Thymus (tissue), 11 donors: ENCODE measurements at regions not wholly inside any gene's neighbourhood (a gene's known extent, or its start where the extent isn't known, plus 50 kb on each side); places are given as distances from the start of the nearest gene placed in this dataset.

Source experiments
- DNase-seq, 9 donors: peaks; one replicate each; pipeline ENCODE4 v3.0.0-alpha.2; 2013; ENCODE audit warnings: low spot score in 9 of 9, low read depth in 6 of 9, missing footprints in 1 of 9
- H3K27ac ChIP-seq, 2 donors: one replicate each; pipeline ENCODE4 v1.5.1; 2013; ENCODE audit warnings: control low read depth in 1 of 2, low read depth in 1 of 2, low read length in 1 of 2, mild to moderate bottlenecking in 1 of 2, moderate library complexity in 1 of 2
- H3K27me3 ChIP-seq, 2 donors: one replicate each; pipeline ENCODE4 v1.5.1; 2013; ENCODE audit warnings: low read length in 1 of 2; ENCODE audit not compliant: control insufficient read depth in 2 of 2, insufficient read depth in 1 of 2
- H3K36me3 ChIP-seq, 2 donors: one replicate each; pipeline ENCODE4 v1.5.1; 2013; ENCODE audit warnings: low read length in 1 of 2, mild to moderate bottlenecking in 1 of 2, moderate library complexity in 1 of 2; ENCODE audit not compliant: control insufficient read depth in 2 of 2, insufficient read depth in 2 of 2
- H3K4me1 ChIP-seq, 2 donors: one replicate each; pipeline ENCODE4 v1.5.1; 2013; ENCODE audit warnings: low read length in 2 of 2; ENCODE audit not compliant: control insufficient read depth in 2 of 2, insufficient read depth in 2 of 2
- H3K4me3 ChIP-seq, 2 donors: one replicate each; pipeline ENCODE4 v1.5.1; 2013; ENCODE audit warnings: low read length in 2 of 2, control low read depth in 1 of 2, mild to moderate bottlenecking in 1 of 2
- H3K9me3 ChIP-seq, 2 donors: one replicate each; pipeline ENCODE4 v1.5.1; 2013; ENCODE audit warnings: low read length in 1 of 2, mild to moderate bottlenecking in 1 of 2; ENCODE audit not compliant: control insufficient read depth in 2 of 2, insufficient read depth in 1 of 2
- WGBS: extraction: QIAGEN DNeasy Blood & Tissue Kit; methylation state at CpG from one replicate; pipeline ENCODE4 v1.1.7; 2013; 5-methylcytosine and 5-hydroxymethylcytosine counted together
- donor health status: healthy.

- H3K36me3 ChIP-seq: no peaks in the 10 kb centered on the region
- no peaks in the 10 kb centered on the region for H3K27me3 ChIP-seq
- no peaks in the 10 kb centered on the region for H3K9me3 ChIP-seq
- H3K4me1 ChIP-seq: no peaks in the 10 kb centered on the region
- H3K4me3 ChIP-seq: no peak overlapping the region
- no peak for DNase-seq
- no peak overlapping the region for H3K27ac ChIP-seq
- WGBS: 85% methylated on average over 1 of the region's 1 CpG
Measured at GRCh38 chr6:147060636-147061035, 143.6 kb upstream of the STXBP5 start.

- Histone ChIP-seq H3K4me1 (no peaks in the 10 kb centered on the region), H3K27me3 (no peaks in the 10 kb centered on the region), H3K9me3 (no peaks in the 10 kb centered on the region), H3K27ac (no peak overlapping the region), H3K4me3 (no peak overlapping the region), H3K36me3 (no peaks in the 10 kb centered on the region)
- WGBS: 100% methylated on average over 1 of the region's 1 CpG
- no peak for DNase-seq
Measured at GRCh38 chr6:147061252-147061651, 143.0 kb upstream of the STXBP5 start.

GRCh38 chr6:147063469-147064031 is 140.7 kb upstream of the STXBP5 start:
- WGBS: 99% methylated on average over 1 of the region's 1 CpG

GRCh38 chr6:147065786-147066185 is 138.4 kb upstream of the STXBP5 start:
- H3K27me3 ChIP-seq: no peaks in the 10 kb centered on the region
- DNase-seq: no peak
- H3K4me3 ChIP-seq: no peak overlapping the region
- 95% methylated on average over 5 of the region's 5 CpGs for WGBS
- peaks cover 0 to 6% of the 10 kb centered on the region in 2 donors for H3K9me3 ChIP-seq
- H3K4me1 ChIP-seq: no peaks in the 10 kb centered on the region
- no peak overlapping the region for H3K27ac ChIP-seq
- no peaks in the 10 kb centered on the region for H3K36me3 ChIP-seq

More at GRCh38 chr6:147063469-147064031, 140.7 kb upstream of the STXBP5 start:
- H3K36me3 ChIP-seq: no peaks in the 10 kb centered on the region
- no peak for DNase-seq
- H3K27ac ChIP-seq: no peak overlapping the region
- H3K4me1 ChIP-seq: no peaks in the 10 kb centered on the region
- no peak overlapping the region for H3K4me3 ChIP-seq
- no peaks in the 10 kb centered on the region for H3K27me3 ChIP-seq
- no peaks in the 10 kb centered on the region for H3K9me3 ChIP-seq

GRCh38 chr6:147067184-147067583 is 137.0 kb upstream of the STXBP5 start:
- H3K4me3 ChIP-seq: no peak overlapping the region
- 99% methylated on average over 5 of the region's 5 CpGs for WGBS
- no peak overlapping the region for H3K27ac ChIP-seq
- H3K4me1 ChIP-seq: no peaks in the 10 kb centered on the region
- peaks cover 0 to 6% of the 10 kb centered on the region in 2 donors for H3K9me3 ChIP-seq
- no peaks in the 10 kb centered on the region for H3K27me3 ChIP-seq
- no peaks in the 10 kb centered on the region for H3K36me3 ChIP-seq
- DNase-seq: no peak

GRCh38 chr6:147071776-147072175 is 132.4 kb upstream of the STXBP5 start:
- peaks cover 0 to 6% of the 10 kb centered on the region in 2 donors for H3K9me3 ChIP-seq
- no peaks in the 10 kb centered on the region for H3K36me3 ChIP-seq
- no peak overlapping the region for H3K27ac ChIP-seq
- WGBS: 32% methylated on average over 2 of the region's 2 CpGs
- no peaks in the 10 kb centered on the region for H3K27me3 ChIP-seq
- H3K4me3 ChIP-seq: no peak overlapping the region
- DNase-seq: no peak
- H3K4me1 ChIP-seq: no peaks in the 10 kb centered on the region

- Histone ChIP-seq H3K27ac (no peak overlapping the region), H3K27me3 (no peaks in the 10 kb centered on the region), H3K9me3 (no peaks in the 10 kb centered on the region), H3K36me3 (no peaks in the 10 kb centered on the region), H3K4me1 (no peaks in the 10 kb centered on the region), H3K4me3 (no peak overlapping the region)
- WGBS: 97% methylated on average over 1 of the region's 1 CpG
- no peak for DNase-seq
Measured at GRCh38 chr6:147075381-147075780, 128.8 kb upstream of the STXBP5 start.

GRCh38 chr6:147077251-147077650 is 127.0 kb upstream of the STXBP5 start:
- Histone ChIP-seq H3K27ac (no peak overlapping the region), H3K27me3 (no peaks in the 10 kb centered on the region), H3K9me3 (no peaks in the 10 kb centered on the region), H3K4me3 (no peak overlapping the region), H3K36me3 (no peaks in the 10 kb centered on the region), H3K4me1 (no peaks in the 10 kb centered on the region)
- WGBS: 97% methylated on average over 5 of the region's 5 CpGs
- no peak for DNase-seq

GRCh38 chr6:147078106-147078505 is 126.1 kb upstream of the STXBP5 start:
- no peak overlapping the region for H3K27ac ChIP-seq
- DNase-seq: no peak
- no peaks in the 10 kb centered on the region for H3K9me3 ChIP-seq
- no peaks in the 10 kb centered on the region for H3K27me3 ChIP-seq
- H3K36me3 ChIP-seq: no peaks in the 10 kb centered on the region
- WGBS: 88% methylated on average over 2 of the region's 2 CpGs
- no peaks in the 10 kb centered on the region for H3K4me1 ChIP-seq
- H3K4me3 ChIP-seq: no peak overlapping the region

GRCh38 chr6:147078602-147079001 is 125.6 kb upstream of the STXBP5 start:
- 96% methylated on average over 2 of the region's 2 CpGs for WGBS

More at GRCh38 chr6:147078602-147079001, 125.6 kb upstream of the STXBP5 start:
- Histone ChIP-seq H3K36me3 (no peaks in the 10 kb centered on the region), H3K27me3 (no peaks in the 10 kb centered on the region), H3K4me3 (no peak overlapping the region), H3K4me1 (no peaks in the 10 kb centered on the region), H3K9me3 (no peaks in the 10 kb centered on the region), H3K27ac (no peak overlapping the region)
- no peak for DNase-seq
